GM21367 (cell line): ENCODE measurements at regions not wholly inside any gene's neighbourhood (a gene's known extent, or its start where the extent isn't known, plus 50 kb on each side); places are given as distances from the start of the nearest gene placed in this dataset.
"Not testable (repeated sequence)": the region's sequence is repeated elsewhere in the genome, so short reads cannot be mapped to it uniquely, and the experiment has no call there.

Source experiments
- ATAC-seq: cut with Tn5 transposase; IDR thresholded peaks from one replicate; pipeline ENCODE4 v1.9.1; 2021; ENCODE audit not compliant: unreplicated experiment

DNA sequence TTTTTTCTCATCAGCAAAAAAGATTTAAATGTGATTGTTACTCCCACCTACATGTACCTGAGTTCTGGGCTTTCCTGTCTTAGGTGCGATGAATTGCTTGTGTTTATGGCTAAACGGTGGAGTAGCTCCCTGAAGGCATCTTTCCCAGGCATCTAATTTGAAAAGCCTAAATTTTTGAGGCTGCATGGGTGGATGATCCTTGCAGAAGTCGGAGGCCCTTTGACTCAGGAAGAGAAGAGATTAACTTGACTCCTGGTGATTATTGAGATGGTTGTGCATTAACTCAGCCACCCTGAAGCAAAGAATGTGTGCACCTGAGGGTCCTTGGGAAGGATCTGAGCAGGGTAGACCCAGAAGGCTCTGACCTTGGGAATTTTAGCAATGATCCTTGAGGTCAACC, 155.6 kb upstream of the SEMA3C start:
- no peak for ATAC-seq

DNA sequence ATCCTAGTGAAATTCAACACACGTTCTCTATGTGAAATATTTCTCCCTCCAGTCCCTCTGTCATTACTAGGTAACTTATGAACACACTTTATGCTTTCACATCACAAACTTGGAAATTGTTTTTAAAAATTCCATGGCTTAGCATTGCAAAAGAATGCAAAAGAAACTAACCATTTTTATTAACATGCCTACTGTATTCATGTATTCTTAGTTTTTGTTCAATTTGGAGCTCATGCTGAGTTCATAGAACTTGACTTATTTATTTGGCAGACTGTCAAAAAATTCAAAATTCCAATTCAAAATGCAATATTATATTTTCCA, 155.0 kb upstream of the SEMA3C start:
- ATAC-seq, result no peak

DNA sequence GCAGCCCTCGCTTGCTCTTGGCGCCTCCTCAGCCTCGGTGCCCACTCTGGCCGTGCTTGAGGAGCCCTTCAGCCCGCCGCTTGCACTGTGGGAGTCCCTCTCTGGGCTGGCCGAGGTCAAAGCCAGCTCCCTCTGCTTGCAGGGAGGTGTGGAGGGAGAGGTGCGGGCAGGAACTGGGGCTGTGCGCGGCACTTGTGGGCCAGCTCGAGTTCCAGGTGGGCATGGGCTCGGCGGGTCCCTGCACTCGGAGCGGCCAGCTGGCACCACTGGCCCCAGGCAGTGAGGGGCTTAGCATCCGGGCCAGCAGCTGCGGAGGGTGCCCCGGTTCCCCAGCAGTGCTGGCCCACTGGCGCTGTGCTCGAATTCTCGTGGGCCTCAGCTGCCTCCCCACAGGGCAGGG, 152.1 kb upstream of the SEMA3C start:
- no peak for ATAC-seq

DNA sequence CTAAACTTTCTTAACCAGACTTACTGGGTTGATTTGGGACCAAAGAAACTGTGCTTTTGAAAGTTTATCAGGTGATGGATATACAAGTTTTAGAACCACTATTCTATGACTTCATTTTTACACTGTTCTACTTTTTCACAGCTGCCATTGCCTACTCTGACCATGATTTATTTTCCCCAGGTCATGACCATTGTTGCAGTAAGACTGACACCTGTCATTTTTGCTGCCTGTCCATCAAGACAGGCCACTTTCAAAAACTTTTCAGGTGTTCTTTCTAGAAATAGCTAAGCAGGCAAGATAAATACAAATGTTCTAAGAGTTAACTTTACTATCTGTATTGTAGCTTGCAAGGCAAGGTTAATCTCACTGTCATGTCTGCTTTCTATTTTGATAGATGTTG, 147.9 kb upstream of the SEMA3C start:
- ATAC-seq, result no peak

DNA sequence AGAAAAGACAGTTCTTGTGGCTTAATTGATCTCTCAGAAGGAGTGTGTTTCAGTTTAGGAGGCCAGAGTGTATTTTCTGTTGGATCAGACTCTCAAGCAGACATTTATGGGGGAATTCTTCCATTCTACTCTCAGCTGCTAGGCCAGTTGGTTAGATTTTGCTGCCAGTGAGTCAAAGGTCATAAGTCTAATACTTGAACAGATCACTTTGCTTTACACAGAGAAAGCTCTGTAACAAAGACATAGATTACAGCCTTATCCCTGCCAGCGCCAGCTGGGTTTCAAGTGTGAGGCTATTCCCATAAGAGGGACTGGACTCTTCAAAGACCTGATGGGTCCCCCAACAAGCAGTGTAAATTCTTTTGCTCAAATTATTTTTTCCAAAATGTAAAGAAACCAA, 145.6 kb upstream of the SEMA3C start:
- no peak for ATAC-seq

DNA sequence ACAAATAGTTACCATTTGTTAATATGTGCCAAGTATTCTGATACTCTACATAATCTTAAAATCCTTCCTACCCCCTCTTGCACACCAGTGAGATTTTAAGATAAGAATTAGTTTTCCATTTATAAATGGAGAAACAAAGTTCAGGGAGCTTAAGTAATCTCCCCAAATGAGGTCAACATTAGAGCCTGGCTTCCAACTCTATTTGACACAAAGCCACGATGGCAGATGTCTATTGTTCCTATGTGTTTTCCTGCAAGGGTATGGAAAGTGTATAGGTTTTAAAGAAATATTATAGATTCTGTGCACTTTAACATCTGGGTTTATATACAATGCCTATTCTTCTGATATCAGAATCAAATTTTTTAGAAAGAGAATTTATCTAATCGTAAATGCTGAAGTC, 143.9 kb upstream of the SEMA3C start:
- no peak for ATAC-seq

DNA sequence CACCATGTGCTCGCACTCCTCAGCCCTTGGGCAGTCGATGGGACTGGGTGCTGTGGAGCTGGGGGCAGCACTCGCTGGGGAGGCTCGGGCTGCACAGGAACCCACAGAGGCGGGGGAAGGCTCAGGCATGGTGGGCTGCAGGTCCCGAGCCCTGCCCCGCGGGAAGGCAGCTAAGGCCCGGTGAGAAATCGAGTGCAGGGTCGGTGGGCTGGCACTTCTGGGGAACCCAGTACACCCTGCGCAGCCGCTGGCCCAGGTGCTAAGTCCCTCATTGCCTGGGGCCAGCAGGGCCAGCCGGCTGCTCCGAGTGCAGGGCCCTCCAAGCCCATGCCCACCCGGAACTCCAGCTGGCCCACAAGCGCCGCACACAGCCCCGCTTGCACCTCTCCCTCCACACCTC, 138.6 kb upstream of the SEMA3C start:
- not testable (repeated sequence) for ATAC-seq

DNA sequence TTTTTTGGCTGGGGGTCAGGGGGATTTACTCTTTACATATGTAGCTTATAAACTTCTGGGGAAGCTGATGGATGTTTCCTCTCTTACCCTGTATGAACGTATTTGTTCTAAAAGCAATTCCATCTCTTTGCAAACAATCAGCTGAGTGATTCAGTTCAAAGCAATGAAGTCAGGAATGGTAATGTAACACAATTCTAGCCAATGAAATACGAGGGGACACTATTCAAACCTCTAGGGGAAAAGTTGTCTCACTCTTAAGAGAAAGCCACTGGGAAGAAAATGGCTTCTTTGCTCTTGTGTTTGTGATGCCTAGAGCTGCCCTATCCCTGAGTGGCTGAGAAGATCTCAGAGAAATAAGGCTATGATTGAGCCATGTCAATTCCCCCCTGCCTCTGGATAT, 134.8 kb upstream of the SEMA3C start:
- ATAC-seq, result no peak

DNA sequence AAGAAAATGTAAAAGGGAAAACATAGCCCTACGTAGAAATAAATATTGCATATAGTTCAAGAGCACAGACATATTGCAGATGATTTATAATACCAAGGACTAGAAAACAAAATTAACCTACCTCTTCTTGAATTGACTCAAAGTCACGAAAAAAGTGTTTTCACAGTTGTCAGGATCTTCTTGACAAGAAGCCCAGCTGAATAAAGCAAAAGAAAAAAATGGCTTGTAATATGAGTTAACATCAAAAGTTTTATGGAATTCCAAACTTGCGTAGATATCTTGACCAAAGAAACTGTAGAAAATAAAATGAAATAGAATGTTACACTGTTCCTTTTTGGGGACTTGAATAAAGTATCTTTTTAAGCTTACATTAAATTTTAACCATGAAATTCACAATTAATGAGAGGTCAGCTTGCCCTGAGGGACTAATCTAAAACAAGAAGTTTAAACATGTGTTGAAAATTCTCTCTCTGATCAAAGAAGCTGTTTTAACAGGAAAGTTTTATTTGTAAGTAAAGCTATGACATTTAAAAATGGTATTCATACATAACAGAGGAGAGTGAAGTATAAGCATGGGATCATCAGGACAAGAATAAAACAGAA, 133.1 kb upstream of the SEMA3C start:
- ATAC-seq, result no peak

DNA sequence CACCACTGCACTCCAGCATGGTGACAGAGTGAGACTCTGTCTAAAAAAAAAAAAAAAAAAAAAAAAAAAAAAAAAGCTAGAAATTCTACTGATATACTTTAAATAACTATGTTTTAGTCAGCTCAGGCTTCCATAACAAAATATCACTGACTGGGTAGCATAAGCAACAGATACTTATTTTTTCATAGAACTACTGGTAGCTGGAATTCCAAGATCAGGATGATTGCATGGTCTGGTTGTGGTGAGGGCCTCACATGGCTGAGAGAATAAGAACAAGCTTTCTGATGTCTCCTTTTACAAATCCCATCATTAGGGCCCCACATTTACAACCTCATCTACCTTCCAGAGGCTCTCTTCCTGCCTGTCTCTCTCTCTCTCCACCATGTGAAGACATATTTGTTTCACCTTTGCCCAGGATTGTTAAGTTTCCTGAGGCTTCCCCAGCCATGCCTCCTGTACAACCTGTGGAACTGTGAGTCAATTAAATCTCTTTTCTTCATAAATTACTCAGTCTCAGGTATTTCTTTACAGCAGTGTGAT, 126.7 kb upstream of the SEMA3C start:
- no peak for ATAC-seq

DNA sequence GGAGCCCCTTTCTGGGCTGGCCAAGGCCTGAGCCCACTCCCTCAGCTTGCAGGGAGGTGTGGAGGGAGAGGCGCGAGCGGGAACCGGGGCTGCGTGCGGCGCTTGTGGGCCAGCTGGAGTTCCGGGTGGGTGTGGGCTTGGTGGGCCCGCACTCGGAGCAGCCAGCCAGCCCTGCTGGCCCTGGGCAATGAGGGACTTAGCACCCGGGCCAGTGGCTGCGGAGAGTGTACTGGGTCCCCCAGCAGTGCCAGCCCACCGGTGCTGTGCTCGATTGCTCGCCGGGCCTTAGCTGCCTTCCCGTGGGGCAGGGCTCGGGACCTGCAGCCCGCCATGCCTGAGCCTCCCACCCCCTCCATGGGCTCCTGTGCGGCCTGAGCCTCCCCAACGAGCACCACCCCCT, 123.8 kb upstream of the SEMA3C start:
- ATAC-seq, result not testable (repeated sequence)

DNA sequence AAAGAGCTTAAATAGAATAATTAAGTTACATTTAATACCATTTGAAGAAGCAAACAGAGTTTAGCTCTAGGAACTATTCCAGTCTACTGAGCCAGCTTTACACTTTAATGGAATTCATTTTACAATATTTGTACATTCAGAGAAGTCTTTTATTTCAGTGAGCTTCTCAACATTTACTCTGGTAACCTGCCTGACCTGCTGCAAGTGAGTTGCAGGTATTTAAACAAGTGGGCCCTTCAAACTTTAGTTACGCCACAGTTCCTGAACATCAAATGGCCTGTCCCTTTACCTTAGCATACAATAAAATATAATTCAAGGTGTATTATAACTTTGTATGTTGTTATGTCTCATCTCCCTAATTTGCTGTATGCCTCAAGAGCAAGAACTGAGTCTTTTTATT, 121.6 kb upstream of the SEMA3C start:
- ATAC-seq, result no peak

DNA sequence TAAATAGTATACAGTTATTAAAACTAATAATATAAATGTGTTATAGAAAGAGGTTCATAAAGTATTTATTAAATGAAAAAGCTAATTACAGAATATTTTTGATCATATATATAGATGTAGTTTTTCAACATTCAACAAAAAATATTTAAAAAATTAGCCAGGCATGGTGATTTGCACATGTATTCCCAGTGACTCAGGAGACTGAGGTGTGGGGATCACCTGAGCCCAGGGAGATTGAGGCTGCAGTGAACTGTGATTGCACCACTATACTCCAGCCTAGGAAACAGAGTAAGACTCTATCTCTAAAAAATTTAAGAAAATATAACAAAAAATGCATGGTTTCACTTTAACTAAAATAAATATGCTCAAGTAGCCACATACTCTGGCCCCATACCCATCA, 118.0 kb upstream of the SEMA3C start:
- ATAC-seq, result no peak

DNA sequence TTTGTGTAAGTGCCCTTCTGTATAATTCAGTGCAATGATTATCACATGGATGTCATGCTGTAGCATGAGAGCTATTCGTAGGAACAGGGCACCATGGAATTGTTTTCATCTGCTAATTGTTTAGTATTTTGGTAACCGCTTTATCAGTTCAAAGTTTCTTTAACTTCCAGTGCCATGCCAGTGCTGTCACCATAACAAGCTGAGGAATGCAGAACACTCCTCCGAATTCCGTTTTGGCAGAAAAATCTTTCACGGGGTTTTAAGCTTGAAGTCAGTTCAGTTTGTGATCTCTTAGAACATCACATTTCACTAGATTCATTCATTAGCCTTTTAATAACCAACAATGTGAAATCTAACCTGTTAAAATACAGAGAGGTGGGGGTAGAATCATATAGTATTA, 117.2 kb upstream of the SEMA3C start:
- ATAC-seq, result no peak

DNA sequence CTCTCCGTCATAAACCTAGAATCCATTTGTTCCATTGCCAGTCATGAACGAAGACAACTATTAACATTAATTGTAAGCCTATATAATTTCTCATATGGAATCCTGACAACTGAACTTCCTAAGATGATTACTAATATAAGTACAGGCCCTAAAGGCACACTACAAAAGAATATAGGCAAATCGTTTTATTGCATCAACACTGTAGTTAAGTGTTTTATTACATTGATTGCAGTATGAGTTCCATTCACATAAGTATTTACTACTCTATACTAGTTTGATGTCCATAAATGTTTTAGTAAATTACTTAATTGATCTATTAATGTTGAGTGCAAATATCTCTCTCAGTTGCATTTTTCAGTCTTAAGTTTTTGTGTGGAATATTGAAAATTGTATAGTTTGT, 113.1 kb upstream of the SEMA3C start:
- no peak for ATAC-seq

DNA sequence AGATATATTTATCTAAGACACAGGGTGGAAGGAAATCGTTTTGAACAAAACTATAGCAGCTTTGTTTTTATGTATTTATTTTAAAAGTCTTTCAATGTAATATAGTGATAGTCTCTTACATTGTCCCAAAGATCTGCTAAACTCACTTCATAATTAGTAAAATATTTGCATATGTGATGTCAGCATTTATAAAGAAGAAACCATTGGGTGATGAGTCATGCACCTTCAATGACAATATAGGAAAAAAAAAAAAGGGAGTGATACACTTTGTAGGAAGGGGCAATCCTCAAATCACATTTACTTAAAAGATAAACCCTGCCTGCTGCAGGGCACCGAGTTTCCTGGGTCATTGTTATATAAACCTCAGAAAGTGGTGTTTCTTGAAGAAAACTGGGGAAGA, 112.4 kb upstream of the SEMA3C start:
- no peak for ATAC-seq

DNA sequence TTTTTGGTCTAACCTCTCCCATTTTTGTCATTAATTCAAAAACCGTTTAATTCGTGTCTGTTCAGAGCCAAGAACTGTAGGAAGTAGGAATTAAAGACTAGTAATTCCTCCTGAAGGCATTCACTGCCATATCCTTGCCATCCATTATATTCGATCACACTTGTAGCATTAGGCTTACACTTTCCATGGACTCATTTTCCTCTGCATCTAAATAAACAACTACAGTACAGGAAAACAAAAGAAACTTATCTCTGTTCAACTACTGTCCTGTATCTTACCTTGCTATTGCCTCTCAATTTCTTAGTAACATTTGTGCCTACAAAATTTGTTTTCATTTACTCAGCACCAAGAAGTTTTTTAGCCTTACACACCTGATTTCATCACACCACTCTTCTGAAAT, 111.6 kb upstream of the SEMA3C start:
- no peak for ATAC-seq

DNA sequence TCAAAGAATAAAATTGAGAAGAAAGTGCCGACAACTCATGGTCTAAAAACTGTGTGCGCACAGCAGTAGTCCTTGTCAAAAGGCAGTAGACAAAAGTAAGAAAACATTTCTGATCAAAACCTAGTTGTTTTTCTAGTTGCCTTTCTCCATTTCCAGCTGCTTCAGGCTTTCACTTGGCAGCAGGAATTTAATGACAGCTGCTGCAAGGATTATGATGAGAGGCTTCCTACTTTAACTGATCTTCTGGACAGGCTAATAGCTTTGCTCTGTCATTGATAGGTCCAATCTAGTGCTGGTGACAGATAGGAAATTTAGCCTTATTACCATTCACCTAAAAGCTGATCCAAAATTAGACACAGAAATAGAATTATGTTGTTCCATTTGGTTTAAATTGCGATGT, 110.7 kb upstream of the SEMA3C start:
- no peak for ATAC-seq

DNA sequence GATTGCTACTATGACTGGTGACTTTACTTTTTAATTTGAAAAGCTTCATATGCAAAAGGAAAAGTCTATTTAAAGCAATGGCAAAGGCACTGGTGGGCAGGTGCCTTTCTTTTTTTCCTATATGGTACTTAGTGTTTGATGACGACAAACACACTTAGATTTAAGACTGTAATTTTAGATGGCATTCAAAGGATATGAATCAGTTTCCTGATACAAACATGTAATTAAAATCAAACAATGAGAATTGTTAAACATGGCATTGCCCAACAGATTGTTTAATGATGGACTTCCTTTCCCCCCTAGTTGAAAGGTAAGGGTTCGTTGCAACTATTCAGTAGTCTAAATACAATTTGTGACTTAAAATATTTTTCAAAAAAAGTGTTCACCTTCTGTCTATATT, 106.5 kb upstream of the SEMA3C start:
- ATAC-seq, result no peak

DNA sequence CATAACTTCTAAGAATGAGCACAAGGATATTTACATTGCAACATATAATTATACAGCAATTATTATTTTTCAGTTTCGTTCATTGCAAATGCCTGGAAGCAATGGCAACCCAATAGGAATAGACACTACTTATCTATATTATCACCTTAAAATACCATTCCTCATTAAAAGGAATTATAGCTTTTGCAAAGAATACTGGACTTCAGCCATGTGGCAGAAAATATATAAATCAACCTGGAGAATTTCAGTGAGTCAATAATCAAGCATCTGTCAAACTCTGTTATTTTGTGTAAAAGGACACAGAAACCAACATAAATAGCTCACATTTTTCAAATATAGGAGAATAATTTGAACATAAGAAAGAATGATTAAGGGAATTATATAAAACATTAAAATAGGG, 96.1 kb upstream of the SEMA3C start:
- no peak for ATAC-seq

DNA sequence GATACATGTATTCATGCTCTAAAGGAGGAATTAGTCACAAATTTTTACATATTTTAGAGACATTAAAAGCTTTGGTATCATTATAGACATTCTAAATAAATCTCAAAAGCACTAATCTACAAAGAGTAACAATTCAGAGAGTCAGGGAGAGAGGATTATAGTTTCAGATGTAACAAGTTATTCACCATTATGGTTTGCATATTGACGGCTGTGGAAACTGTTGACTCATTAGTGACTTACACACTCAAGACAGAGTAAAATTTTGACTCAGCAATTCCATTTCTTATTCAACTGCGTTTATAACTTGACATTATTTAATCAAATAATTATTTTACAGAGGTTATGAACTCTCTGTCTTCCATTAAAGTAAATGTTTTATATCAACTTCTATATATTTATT, 95.4 kb upstream of the SEMA3C start:
- ATAC-seq, result no peak

DNA sequence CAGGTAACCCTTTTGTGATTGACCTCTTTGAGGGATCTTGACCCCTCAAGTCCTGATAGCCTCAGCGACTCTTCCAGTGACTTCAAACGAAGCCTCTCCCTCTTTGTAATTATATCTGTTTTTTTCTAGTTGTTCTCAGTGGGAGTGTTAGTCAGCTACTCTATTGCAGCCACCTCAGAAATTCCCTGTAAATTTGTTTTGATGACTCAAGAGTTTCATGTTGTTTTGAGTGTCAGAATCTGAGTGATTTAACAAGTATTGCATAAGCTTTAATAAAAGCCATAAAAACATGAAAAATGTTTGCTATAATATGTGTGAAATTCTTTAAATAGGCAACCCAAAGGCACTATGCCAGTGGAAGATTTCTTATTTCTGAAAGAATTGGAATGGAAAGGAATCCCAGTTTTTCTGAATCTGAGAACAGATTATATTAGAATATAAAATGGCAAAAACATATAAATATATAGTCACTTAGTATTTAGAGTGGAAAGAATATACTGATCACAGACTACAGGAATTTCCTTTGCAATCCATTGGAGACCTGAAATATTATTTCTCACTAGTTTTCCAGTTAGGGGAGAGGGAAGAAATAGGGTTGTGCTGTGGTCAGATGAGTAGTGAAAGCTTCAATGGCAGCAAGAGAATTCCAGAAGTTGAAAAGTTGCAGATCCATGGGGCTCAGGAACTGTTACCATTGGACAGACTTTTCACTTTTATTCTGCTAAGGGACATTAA, 94.4 kb upstream of the SEMA3C start:
- ATAC-seq, result no peak

DNA sequence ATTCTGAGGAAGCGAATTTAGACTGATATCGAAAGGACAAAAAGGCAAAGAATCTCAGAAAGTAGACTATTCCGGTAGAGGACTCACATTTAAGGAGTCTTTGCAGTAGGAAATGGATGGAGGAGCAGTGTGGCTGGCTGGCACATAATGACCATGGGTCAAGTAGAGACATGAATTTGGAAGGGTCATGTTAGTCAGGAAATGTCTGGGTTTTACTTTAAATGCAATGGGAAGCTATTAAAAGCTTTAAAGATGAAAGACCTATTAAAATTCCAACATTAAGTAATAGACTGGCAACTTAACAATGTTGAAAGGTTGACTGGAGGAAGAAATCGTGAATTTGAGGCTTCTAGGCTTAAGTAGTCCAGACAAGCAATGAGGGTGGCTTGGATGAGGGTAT, 90.0 kb upstream of the SEMA3C start:
- ATAC-seq, result no peak
